WTC11 (cell line): ENCODE measurements at regions not wholly inside any gene's neighbourhood (a gene's known extent, or its start where the extent isn't known, plus 50 kb on each side); places are given as distances from the start of the nearest gene placed in this dataset.

Experiments used
- MLX ChIP-seq: sonication (generic); formaldehyde crosslinking; IDR thresholded peaks from 2 replicates; pipeline ENCODE4 v1.8.1; 2023; ENCODE audit warnings: mild to moderate bottlenecking, missing genetic modification reagents, moderate library complexity
- ZNF671 ChIP-seq: fragments of 250-450 bp; sonication (Bioruptor Pico); IDR thresholded peaks from 2 replicates; pipeline ENCODE4 v1.8.0; 2021; ENCODE audit warnings: mild to moderate bottlenecking
- TF ChIP-seq, protein P1 (sequence below): fragments of 200-600 bp; IDR thresholded peaks from 2 replicates; pipeline ENCODE4 v1.8.0; 2022; ENCODE audit warnings: antibody characterized with exemption

GRCh38 chr7:25318047-25318446 is 89.8 kb upstream of the NPVF start:
- no peak for TF ChIP-seq ZNF671
- TF ChIP-seq, protein P1, sequence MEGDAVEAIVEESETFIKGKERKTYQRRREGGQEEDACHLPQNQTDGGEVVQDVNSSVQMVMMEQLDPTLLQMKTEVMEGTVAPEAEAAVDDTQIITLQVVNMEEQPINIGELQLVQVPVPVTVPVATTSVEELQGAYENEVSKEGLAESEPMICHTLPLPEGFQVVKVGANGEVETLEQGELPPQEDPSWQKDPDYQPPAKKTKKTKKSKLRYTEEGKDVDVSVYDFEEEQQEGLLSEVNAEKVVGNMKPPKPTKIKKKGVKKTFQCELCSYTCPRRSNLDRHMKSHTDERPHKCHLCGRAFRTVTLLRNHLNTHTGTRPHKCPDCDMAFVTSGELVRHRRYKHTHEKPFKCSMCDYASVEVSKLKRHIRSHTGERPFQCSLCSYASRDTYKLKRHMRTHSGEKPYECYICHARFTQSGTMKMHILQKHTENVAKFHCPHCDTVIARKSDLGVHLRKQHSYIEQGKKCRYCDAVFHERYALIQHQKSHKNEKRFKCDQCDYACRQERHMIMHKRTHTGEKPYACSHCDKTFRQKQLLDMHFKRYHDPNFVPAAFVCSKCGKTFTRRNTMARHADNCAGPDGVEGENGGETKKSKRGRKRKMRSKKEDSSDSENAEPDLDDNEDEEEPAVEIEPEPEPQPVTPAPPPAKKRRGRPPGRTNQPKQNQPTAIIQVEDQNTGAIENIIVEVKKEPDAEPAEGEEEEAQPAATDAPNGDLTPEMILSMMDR: no peak
- no peak for TF ChIP-seq MLX (CRISPR knock-in tag)
